ENCODE measurements at regions not wholly inside any gene's neighbourhood (a gene's known extent, or its start where the extent isn't known, plus 50 kb on each side); places are given as distances from the start of the nearest gene placed in this dataset.
A peak's percentile ranks its signal among the peaks of the same experiment; 100 is the strongest.

DNA sequence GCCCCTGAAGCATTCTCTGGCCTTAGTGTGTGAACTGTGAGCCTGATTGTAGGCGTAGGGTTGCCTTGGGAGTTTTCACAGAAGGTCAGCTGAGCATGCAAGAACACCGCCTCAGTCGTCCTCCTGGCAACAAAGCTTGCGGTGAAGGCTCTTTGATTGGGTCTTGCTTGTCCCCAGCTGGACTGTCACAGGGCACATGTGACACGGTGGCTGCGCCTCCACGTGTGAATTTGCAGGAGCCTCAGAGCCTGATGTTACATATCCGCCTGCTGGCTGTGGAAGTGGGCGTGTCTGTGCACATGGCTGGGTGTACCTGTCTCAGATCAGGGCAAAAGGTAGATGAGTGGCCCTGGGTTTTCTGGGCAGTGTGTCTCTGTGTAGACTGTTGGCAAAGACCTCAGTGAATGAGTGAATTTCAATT, 228.7 kb downstream of the HAUS1 start:
- H3K36me3 ChIP-seq (ENCODE audit: low read depth, low read length): no peaks in the 10 kb centered on the region
- no peaks in the 10 kb centered on the region for H3K9me2 ChIP-seq (replicated peaks; ENCODE audit: low read length)
- H3K27ac ChIP-seq (ENCODE audit: low read length): no peak overlapping the region
- H4K20me1 ChIP-seq (ENCODE audit: low read length): peaks cover 4% of the 10 kb centered on the region; the same call in 1 of the 2 replicates
- H2AFZ ChIP-seq (ENCODE audit: low read length): peak overlapping the region; percentile 72
- peaks cover 18% of the 10 kb centered on the region; the same call in 1 of the 2 replicates for H3K4me1 ChIP-seq (ENCODE audit: insufficient read depth, low read length)
- H3K9me3 ChIP-seq (ENCODE audit: low read length): no peaks in the 10 kb centered on the region
- peaks cover 37% of the 10 kb centered on the region for H3K79me2 ChIP-seq (ENCODE audit: low read length)
- DNase-seq (no peak), ATAC-seq (peak; percentile 3; the same call in 1 of the 2 replicates)
- TSS peak; percentile 71 for BruUV-seq (replicated peaks)
- H3F3A ChIP-seq (ENCODE audit: low read length, unreplicated experiment): no peaks in the 10 kb centered on the region
- H3K4me3 ChIP-seq (ENCODE audit: low read length): peak overlapping the region; percentile 68
- TF ChIP-seq EZH2 (IDR thresholded peaks at IDR 0.05; ENCODE audit: low read length, unreplicated experiment): no peak
- TF ChIP-seq EZH2phosphoT487 (IDR thresholded peaks at IDR 0.05; ENCODE audit: borderline replicate concordance, low read length): no peak
- TF ChIP-seq, protein P1, sequence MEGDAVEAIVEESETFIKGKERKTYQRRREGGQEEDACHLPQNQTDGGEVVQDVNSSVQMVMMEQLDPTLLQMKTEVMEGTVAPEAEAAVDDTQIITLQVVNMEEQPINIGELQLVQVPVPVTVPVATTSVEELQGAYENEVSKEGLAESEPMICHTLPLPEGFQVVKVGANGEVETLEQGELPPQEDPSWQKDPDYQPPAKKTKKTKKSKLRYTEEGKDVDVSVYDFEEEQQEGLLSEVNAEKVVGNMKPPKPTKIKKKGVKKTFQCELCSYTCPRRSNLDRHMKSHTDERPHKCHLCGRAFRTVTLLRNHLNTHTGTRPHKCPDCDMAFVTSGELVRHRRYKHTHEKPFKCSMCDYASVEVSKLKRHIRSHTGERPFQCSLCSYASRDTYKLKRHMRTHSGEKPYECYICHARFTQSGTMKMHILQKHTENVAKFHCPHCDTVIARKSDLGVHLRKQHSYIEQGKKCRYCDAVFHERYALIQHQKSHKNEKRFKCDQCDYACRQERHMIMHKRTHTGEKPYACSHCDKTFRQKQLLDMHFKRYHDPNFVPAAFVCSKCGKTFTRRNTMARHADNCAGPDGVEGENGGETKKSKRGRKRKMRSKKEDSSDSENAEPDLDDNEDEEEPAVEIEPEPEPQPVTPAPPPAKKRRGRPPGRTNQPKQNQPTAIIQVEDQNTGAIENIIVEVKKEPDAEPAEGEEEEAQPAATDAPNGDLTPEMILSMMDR (conservative IDR thresholded peaks at IDR 0.05; ENCODE audit: low read depth, low read length): no peak
- POLR2A ChIA-PET (ENCODE audit: unreplicated experiment): no interaction called here
- H3K4me2 ChIP-seq (ENCODE audit: low read length): peak overlapping the region; percentile 89
- H3K9ac ChIP-seq (ENCODE audit: low read length): peak overlapping the region; percentile 58
- H3K27me3 ChIP-seq (ENCODE audit: low read length): no peaks in the 10 kb centered on the region
- intact Hi-C loops (cut with micrococcal nuclease): loop anchor here (1.0 kb wide), 1 partner anchor 11 kb away; no protein-coding TSS in a partner anchor
- CTCF ChIA-PET: no interaction called here

DNA sequence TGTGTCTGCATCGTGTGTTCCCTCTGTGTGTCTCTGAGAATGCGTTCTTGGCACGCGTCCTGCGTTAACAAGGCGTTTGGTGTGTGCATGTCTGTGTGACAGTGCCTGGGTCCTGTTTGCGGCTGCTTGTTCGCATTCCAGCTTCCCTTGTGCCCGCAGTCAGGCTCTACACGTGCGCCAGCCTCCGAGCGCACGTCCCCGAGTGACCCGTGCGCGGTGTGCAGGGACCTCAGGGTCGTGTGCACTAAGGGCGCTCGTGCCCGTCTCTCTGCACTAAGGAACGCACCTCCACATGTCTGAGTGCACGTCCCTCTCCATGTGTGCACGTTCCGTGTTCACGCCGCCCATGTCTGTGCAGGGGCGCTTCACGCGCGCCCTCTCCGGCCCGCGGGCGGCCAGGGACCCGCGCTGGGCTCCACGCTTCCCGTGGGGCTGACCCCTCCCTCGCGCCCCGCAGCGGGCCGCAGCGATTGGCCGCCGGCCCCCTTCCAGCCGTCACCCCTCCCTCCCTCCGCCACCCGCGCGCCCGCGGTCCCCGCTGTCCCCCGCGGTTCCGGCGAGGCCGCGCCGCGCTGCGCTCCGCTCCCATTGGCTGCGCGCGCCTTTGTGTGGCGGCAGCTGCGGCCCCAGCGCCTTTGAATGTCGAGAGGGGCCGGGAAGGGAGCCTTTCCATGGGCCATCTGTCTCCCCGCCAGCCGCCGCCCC, 229.4 kb downstream of the HAUS1 start:
- BruUV-seq (replicated peaks): no TSS peak
- ChIA-PET POLR2A (ENCODE audit: unreplicated experiment) (interaction anchor here (0.7 kb wide), 1 partner anchor 741 kb away, joined by 5 read pairs; no protein-coding TSS in a partner anchor), CTCF (no interaction called here)
- DNase-seq (peak; percentile 46), ATAC-seq (peak; percentile 70)
- 0 out of 2 replicates have a peak overlapping the region, but pooled peaks have one; percentile 9 for H3K27ac ChIP-seq (ENCODE audit: low read length)
- H3K9ac ChIP-seq (ENCODE audit: low read length): peak overlapping the region; percentile 58
- H3K36me3 ChIP-seq (ENCODE audit: low read depth, low read length): no peaks in the 10 kb centered on the region
- H3F3A ChIP-seq (ENCODE audit: low read length, unreplicated experiment): no peaks in the 10 kb centered on the region
- H3K79me2 ChIP-seq (ENCODE audit: low read length): peaks cover 43% of the 10 kb centered on the region
- H3K9me3 ChIP-seq (ENCODE audit: low read length): no peaks in the 10 kb centered on the region
- H4K20me1 ChIP-seq (ENCODE audit: low read length): peaks cover 4% of the 10 kb centered on the region; the same call in 1 of the 2 replicates
- peak overlapping the region; percentile 72 for H2AFZ ChIP-seq (ENCODE audit: low read length)
- no peaks in the 10 kb centered on the region for H3K9me2 ChIP-seq (replicated peaks; ENCODE audit: low read length)
- no peaks in the 10 kb centered on the region for H3K27me3 ChIP-seq (ENCODE audit: low read length)
- H3K4me3 ChIP-seq (ENCODE audit: low read length): peak overlapping the region; percentile 68
- peak overlapping the region; percentile 89 for H3K4me2 ChIP-seq (ENCODE audit: low read length)
- TF ChIP-seq EZH2 (IDR thresholded peaks at IDR 0.05; ENCODE audit: low read length, unreplicated experiment) (no peak), EZH2phosphoT487 (IDR thresholded peaks at IDR 0.05; ENCODE audit: borderline replicate concordance, low read length) (no peak)
- TF ChIP-seq, protein P1 (conservative IDR thresholded peaks at IDR 0.05; ENCODE audit: low read depth, low read length): no peak
- intact Hi-C loops (cut with micrococcal nuclease): loop anchor here (1.0 kb wide), 1 partner anchor 11 kb away; no protein-coding TSS in a partner anchor
- H3K4me1 ChIP-seq (ENCODE audit: insufficient read depth, low read length): peaks cover 18% of the 10 kb centered on the region; the same call in 1 of the 2 replicates

DNA sequence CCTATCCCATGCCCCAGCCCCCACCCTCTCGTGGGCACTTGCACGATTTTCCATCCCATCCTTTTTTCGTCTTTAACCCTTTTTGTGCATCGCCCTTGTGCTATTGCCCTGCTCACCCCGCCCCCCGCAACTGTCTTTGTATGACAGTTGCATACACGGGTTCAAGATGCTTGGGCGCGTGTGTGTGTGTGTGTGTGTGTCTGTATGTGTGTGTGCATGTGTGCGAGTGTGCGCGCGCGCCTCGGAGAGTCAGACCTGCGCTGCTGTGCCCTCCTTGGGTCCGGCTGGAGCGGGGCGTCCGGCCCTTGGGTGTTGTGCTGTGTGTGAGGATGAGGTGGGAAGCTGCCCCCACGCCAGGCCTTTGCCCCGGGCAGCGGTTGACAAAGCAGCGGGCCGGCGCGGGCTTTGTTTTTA, 230.7 kb downstream of the HAUS1 start:
- TF ChIP-seq EZH2phosphoT487 (IDR thresholded peaks at IDR 0.05; ENCODE audit: borderline replicate concordance, low read length) (no peak), EZH2 (IDR thresholded peaks at IDR 0.05; ENCODE audit: low read length, unreplicated experiment) (no peak)
- TF ChIP-seq, protein P1 (conservative IDR thresholded peaks at IDR 0.05; ENCODE audit: low read depth, low read length): no peak
- H4K20me1 ChIP-seq (ENCODE audit: low read length): peaks cover 4% of the 10 kb centered on the region; the same call in 1 of the 2 replicates
- peak overlapping the region; percentile 84 for H3K4me3 ChIP-seq (ENCODE audit: low read length)
- intact Hi-C loops (cut with micrococcal nuclease): loop anchor here (5.0 kb wide), 1 partner anchor 53 kb away; no protein-coding TSS in a partner anchor
- no peaks in the 10 kb centered on the region for H3F3A ChIP-seq (ENCODE audit: low read length, unreplicated experiment)
- H3K4me2 ChIP-seq (ENCODE audit: low read length): peak overlapping the region; percentile 80
- POLR2A ChIA-PET (ENCODE audit: unreplicated experiment): no interaction called here
- BruUV-seq (replicated peaks): TSS peak; percentile 29
- no peaks in the 10 kb centered on the region for H3K36me3 ChIP-seq (ENCODE audit: low read depth, low read length)
- peaks cover 18% of the 10 kb centered on the region; the same call in 1 of the 2 replicates for H3K4me1 ChIP-seq (ENCODE audit: insufficient read depth, low read length)
- no peaks in the 10 kb centered on the region for H3K9me3 ChIP-seq (ENCODE audit: low read length)
- peaks cover 56% of the 10 kb centered on the region for H3K79me2 ChIP-seq (ENCODE audit: low read length)
- H2AFZ ChIP-seq (ENCODE audit: low read length): peak overlapping the region; percentile 67
- CTCF ChIA-PET: no interaction called here
- peak; percentile 22 for DNase-seq
- no peaks in the 10 kb centered on the region for H3K27me3 ChIP-seq (ENCODE audit: low read length)
- H3K9me2 ChIP-seq (replicated peaks; ENCODE audit: low read length): no peaks in the 10 kb centered on the region
- ATAC-seq: peak; percentile 32
- peak overlapping the region; percentile 78 for H3K9ac ChIP-seq (ENCODE audit: low read length)
- H3K27ac ChIP-seq (ENCODE audit: low read length): no peak overlapping the region
